Esophagus squamous epithelium (tissue), 5 donors: ENCODE measurements at regions not wholly inside any gene's neighbourhood (a gene's known extent, or its start where the extent isn't known, plus 50 kb on each side); places are given as distances from the start of the nearest gene placed in this dataset.

Experiments
- DNase-seq: peaks from one replicate; lab custom pipeline; 2025; lab: John Stamatoyannopoulos, UW
- H3K27ac ChIP-seq, 4 donors: fragments of 200-600 bp; sonication (generic); one replicate each; pipeline ENCODE4 v1.5.1; 2016 to 2019; ENCODE audit warnings: mild to moderate bottlenecking in 1 of 4
- H3K27me3 ChIP-seq, 4 donors: fragments of 200-600 bp; sonication (generic); 1 replicate in 3 of 4; 2 replicates in 1 of 4; pipeline versions ENCODE4 v1.5.1 to v1.6.0; 2017 to 2021; ENCODE audit warnings: antibody characterized with exemption in 1 of 4
- H3K36me3 ChIP-seq, 3 donors: fragments of 200-600 bp; sonication (generic); one replicate each; pipeline ENCODE4 v1.5.1; 2016 to 2019
- H3K4me1 ChIP-seq, 3 donors: fragments of 200-600 bp; sonication (generic); one replicate each; pipeline ENCODE4 v1.5.1; 2017 to 2019
- H3K4me3 ChIP-seq, 4 donors: fragments of 200-600 bp; sonication (generic); 1 replicate in 3 of 4; 2 replicates in 1 of 4; pipeline ENCODE4 v1.5.1; 2016 to 2019; ENCODE audit warnings: mild to moderate bottlenecking in 2 of 4, moderate library complexity in 1 of 4
- H3K9me3 ChIP-seq, 3 donors: fragments of 200-600 bp; sonication (generic); one replicate each; pipeline ENCODE4 v1.5.1; 2016 to 2019
- POLR2A ChIP-seq, 4 donors: fragments of 450-650 bp; IDR thresholded peaks; one replicate each; pipeline ENCODE4 v1.6.1; 2017; ENCODE audit warnings: antibody characterized with exemption in 4 of 4, mild to moderate bottlenecking in 4 of 4, moderate library complexity in 3 of 4
- WGBS, 2 donors: methylation state at CpG; one replicate each; pipeline ENCODE4 v1.1.5; 2018; 5-methylcytosine and 5-hydroxymethylcytosine counted together
- intact Hi-C: fragments of 100-400 bp; cut with DNase I; formaldehyde crosslinking; loops from one replicate; pipeline ENCODE4 v1.15.0; 2022
- TF ChIP-seq, protein P1 (sequence below), 6 experiments: fragments of 450-650 bp in 4 of 6; fragments of 200-600 bp in 2 of 6; sonication (generic) in 2 of 6; IDR thresholded peaks; one replicate each; pipeline ENCODE4 v1.5.1; 2016 to 2019; ENCODE audit warnings: antibody characterized with exemption in 6 of 6, mild to moderate bottlenecking in 4 of 6, moderate library complexity in 4 of 6
- donor health status: DM: yes; HTN: yes; CAD: no.

DNA sequence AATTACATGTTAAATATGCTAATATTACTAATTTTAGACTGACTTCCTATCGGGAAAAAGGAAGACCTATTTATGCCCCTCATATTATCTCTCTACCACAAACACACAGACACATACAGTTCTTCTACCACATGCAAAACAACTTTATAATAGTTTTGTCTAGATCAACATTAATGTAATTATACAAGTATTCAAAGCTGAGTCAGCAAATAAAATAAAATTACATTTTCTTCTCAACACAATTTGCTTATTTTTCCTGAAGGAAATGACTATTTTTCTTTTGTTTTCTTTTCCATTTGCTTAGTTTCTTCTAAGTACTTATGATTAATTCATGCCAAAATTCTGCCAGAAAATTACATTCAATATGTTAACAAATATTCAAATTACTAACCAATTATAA is 654.2 kb downstream of the AMY1C start:
- Histone ChIP-seq H3K36me3 (no peaks in the 10 kb centered on the region), H3K9me3 (peaks cover 0 to 7% (median 0%) of the 10 kb centered on the region in 3 donors), H3K27me3 (no peaks in the 10 kb centered on the region), H3K4me3 (no peak overlapping the region), H3K4me1 (no peaks in the 10 kb centered on the region), H3K27ac (no peak overlapping the region)
- no peak for TF ChIP-seq POLR2A (IDR thresholded peaks at IDR 0.05)
- TF ChIP-seq, protein P1, sequence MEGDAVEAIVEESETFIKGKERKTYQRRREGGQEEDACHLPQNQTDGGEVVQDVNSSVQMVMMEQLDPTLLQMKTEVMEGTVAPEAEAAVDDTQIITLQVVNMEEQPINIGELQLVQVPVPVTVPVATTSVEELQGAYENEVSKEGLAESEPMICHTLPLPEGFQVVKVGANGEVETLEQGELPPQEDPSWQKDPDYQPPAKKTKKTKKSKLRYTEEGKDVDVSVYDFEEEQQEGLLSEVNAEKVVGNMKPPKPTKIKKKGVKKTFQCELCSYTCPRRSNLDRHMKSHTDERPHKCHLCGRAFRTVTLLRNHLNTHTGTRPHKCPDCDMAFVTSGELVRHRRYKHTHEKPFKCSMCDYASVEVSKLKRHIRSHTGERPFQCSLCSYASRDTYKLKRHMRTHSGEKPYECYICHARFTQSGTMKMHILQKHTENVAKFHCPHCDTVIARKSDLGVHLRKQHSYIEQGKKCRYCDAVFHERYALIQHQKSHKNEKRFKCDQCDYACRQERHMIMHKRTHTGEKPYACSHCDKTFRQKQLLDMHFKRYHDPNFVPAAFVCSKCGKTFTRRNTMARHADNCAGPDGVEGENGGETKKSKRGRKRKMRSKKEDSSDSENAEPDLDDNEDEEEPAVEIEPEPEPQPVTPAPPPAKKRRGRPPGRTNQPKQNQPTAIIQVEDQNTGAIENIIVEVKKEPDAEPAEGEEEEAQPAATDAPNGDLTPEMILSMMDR (IDR thresholded peaks at IDR 0.05), result no peak
- intact Hi-C loops, result no loop called here
- no peak for DNase-seq
- WGBS, 2 donors, result 65 to 90% methylated on average over 1 of the region's 1 CpG

DNA sequence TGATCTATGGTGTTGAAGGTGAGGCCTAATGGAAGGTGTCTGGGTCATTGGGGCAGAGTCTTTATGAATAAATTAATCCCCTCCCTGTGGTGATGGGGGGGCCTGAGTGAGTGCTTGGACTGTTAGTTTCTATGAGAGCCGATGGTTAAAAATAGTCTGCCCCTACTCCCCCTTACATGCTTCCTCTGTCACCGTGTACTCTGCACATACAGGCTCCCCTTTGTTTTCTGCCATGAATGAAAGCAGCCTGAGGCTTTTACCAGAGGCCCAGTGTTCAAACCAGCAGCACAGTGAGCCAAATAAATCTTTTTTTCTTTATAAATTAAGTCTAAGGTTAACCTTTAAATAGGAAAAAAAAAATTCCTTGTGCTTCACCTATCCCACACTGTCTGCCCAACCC is 657.0 kb downstream of the AMY1C start:
- Histone ChIP-seq H3K4me1 (no peaks in the 10 kb centered on the region), H3K27me3 (no peaks in the 10 kb centered on the region), H3K9me3 (peaks cover 0 to 11% (median 0%) of the 10 kb centered on the region in 3 donors), H3K4me3 (no peak overlapping the region), H3K27ac (no peak overlapping the region), H3K36me3 (no peaks in the 10 kb centered on the region)
- intact Hi-C loops, result no loop called here
- DNase-seq, result no peak
- TF ChIP-seq POLR2A (IDR thresholded peaks at IDR 0.05), result no peak
- TF ChIP-seq, protein P1 (IDR thresholded peaks at IDR 0.05), result no peak
- WGBS, 2 donors, result 47 to 78% methylated on average over 2 of the region's 2 CpGs

DNA sequence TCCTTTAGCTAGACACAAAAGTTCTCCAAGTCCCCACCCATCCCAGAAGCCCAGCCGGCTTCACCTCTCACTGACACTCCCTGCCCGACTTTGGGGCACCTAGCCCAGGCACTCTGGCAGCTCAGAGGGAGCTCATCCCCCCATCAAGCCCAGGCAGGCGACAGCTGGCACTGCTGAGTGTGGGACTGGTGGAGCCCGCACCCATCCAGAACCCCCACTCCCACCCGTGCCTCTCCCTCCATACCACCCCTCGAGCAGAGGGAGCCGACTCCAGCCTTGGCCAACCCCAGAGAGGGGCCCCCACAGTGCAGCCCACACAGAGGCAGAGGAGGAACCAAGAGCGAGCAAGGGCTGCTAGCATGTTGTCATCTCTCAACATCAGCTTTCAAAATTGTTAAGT is 658.6 kb downstream of the AMY1C start:
- Histone ChIP-seq H3K4me3 (no peak overlapping the region), H3K27me3 (no peaks in the 10 kb centered on the region), H3K27ac (no peak overlapping the region), H3K36me3 (no peaks in the 10 kb centered on the region), H3K9me3 (peaks cover 0 to 11% (median 0%) of the 10 kb centered on the region in 3 donors), H3K4me1 (no peaks in the 10 kb centered on the region)
- intact Hi-C loops, result no loop called here
- WGBS, 2 donors, result 81 to 87% methylated on average over 3 to 4 of the region's 8 CpGs
- TF ChIP-seq, protein P1 (IDR thresholded peaks at IDR 0.05), result no peak
- TF ChIP-seq POLR2A (IDR thresholded peaks at IDR 0.05), result no peak
- no peak for DNase-seq

DNA sequence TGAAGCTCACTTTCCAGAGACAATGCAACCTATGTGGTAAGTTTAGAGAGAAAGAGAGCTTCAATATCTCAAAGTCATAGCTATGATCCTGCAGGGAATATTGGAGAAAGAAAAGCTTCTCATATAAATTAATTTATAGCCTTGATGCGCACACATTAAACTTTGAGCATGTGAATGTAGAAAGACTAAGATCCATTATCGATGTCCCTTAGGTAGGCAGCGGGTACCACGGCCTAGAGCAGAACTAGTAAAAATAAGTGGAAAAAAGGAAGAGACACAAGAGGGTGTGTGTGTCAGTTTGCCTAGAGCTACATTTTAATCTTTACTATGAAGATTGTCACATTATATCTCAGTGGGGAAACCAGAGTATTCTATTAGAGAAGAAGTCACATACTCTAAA is 685.6 kb downstream of the AMY1C start:
- TF ChIP-seq, protein P1 (IDR thresholded peaks at IDR 0.05), result no peak
- no peak for TF ChIP-seq POLR2A (IDR thresholded peaks at IDR 0.05)
- 85 to 91% methylated on average over 4 of the region's 4 CpGs for WGBS, 2 donors
- H3K9me3 ChIP-seq, result no peaks in the 10 kb centered on the region

DNA sequence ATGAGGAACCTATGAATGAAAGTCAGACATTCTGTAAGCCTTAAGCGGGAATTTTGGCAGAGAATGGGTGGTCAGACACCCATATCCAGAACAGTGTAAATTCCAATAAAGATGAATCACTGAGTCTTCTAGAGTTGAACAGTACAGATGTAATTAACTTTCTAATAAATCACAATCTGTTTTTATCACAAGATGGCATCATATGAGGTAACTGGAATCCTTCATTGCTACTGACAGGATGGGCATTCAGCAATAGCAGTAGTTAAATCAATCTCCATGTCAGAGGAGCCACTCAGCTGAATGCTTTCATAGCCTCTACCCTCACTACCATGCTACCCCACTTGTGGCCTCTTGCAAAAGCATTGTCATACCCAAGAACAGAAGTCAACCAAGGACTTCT is 690.3 kb downstream of the AMY1C start:
- Histone ChIP-seq H3K9me3 (no peaks in the 10 kb centered on the region), H3K27me3 (no peaks in the 10 kb centered on the region), H3K4me3 (no peak overlapping the region), H3K4me1 (no peaks in the 10 kb centered on the region), H3K36me3 (no peaks in the 10 kb centered on the region), H3K27ac (no peak overlapping the region)
- TF ChIP-seq POLR2A (IDR thresholded peaks at IDR 0.05), result no peak
- TF ChIP-seq, protein P1 (IDR thresholded peaks at IDR 0.05), result no peak
- DNase-seq, result no peak
- WGBS, 2 donors, result 70 to 93% methylated on average over 1 of the region's 1 CpG
- intact Hi-C loops, result no loop called here

More for the DNA sequence above, 685.6 kb downstream of the AMY1C start:
- no peak overlapping the region for H3K4me3 ChIP-seq
- no peaks in the 10 kb centered on the region for H3K27me3 ChIP-seq
- H3K4me1 ChIP-seq, result no peaks in the 10 kb centered on the region
- DNase-seq, result no peak
- H3K36me3 ChIP-seq, result no peaks in the 10 kb centered on the region
- H3K27ac ChIP-seq, result no peak overlapping the region
- intact Hi-C loops, result no loop called here
